ENCODE measurements at regions not wholly inside any gene's neighbourhood (a gene's known extent, or its start where the extent isn't known, plus 50 kb on each side); places are given as distances from the start of the nearest gene placed in this dataset.

- no peak overlapping the region for H3K4me3 ChIP-seq (ENCODE audit: low read length)
- TF ChIP-seq, protein P1, sequence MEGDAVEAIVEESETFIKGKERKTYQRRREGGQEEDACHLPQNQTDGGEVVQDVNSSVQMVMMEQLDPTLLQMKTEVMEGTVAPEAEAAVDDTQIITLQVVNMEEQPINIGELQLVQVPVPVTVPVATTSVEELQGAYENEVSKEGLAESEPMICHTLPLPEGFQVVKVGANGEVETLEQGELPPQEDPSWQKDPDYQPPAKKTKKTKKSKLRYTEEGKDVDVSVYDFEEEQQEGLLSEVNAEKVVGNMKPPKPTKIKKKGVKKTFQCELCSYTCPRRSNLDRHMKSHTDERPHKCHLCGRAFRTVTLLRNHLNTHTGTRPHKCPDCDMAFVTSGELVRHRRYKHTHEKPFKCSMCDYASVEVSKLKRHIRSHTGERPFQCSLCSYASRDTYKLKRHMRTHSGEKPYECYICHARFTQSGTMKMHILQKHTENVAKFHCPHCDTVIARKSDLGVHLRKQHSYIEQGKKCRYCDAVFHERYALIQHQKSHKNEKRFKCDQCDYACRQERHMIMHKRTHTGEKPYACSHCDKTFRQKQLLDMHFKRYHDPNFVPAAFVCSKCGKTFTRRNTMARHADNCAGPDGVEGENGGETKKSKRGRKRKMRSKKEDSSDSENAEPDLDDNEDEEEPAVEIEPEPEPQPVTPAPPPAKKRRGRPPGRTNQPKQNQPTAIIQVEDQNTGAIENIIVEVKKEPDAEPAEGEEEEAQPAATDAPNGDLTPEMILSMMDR (conservative IDR thresholded peaks at IDR 0.05; ENCODE audit: low read length) = no peak
- DNase-seq (ENCODE audit: low read depth) = no peak
Measured at GRCh38 chr14:104504172-104504735, 75.3 kb upstream of the C14orf180 start.

DNA sequence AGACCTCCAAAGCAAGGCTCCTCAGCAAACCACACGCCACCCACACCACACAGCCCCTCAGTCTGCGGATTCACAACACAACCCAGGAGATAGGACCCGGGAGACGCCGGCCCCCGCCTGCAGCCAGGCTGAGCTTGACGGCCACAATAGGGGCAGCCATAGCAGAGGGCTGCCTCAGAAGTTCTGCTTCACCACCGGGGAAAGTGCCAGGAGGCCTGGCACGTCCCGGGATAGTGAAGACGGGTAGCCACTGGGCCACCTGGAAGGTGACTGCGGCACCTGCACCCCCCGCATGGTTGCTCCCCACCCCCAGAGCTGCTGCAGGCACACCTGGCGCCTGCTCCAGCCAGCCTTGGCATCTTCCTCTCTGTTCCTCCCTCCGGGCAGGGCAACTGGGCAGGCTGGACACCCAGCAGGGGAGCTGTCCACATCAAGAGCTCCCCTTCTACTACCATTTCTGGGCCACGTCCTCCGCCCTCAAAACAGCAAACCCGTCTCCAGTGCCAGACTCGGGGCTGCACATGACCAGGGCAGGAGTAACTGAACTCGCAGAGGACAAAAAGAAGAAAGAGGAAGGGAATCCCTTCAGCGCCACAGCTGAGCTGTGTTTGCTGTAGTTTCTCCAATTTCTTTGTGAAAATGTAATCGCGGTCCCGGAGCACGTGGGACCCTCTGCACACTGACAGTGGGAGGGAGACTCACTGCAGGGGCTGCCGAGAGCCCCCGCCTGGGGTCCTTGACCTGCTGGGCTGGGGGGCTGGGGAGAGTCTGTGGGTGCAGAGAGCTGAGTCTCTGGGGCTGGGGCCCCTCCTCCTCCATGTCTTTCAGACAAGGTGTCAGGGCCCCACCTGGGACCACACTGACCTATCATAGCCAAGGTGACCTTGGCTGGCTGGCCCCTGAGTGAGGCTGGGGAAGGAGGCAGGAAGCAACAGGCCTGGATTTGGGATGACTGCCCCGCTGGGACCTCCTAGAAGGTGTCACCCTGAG, 74.2 kb upstream of the C14orf180 start:
- H3K4me3 ChIP-seq (ENCODE audit: low read length) = no peak overlapping the region
- no peak for DNase-seq (ENCODE audit: low read depth)
- TF ChIP-seq, protein P1 (conservative IDR thresholded peaks at IDR 0.05; ENCODE audit: low read length) = no peak

DNA sequence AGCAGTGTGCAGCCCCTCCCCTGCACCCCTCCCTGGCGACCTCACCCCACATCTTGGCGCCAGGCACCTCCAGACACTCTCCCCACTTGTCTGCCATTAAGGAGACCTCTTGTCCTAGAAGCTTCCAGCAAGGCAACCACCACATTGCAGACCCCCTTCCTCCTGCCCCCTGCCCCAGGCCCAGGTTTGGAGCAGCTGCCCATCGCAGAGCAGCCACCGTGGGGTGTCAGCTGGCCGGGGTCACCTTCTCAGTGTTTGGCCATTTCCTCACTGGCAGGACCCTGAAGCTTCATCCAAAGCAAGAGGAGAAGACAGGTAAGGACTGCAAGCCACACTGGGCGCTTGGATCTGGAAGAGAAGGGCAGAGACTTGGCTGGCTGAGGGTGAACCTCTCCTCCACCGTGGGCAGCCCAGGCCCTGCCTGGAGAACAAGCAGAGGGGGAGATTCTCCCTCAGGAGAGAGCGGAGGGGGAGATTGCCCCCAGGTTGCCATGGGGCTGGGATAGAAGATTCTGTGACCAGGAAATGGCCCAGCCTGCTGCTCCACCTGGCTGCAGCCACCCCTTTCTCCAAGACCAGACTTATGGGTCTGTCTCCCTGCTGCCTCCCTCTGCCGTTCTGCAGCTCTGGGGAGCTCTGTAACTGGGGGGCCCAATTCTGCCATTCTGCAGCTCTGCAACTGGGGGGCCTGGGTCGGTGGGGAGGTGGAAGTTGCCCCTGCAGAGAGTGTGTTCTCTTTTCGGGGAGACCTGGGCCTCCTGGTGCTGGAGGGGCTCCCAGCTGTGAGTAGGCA, 72.9 kb upstream of the C14orf180 start:
- TF ChIP-seq, protein P1 (conservative IDR thresholded peaks at IDR 0.05; ENCODE audit: low read length) = no peak
- H3K4me3 ChIP-seq (ENCODE audit: low read length) = no peak overlapping the region
- no peak for DNase-seq (ENCODE audit: low read depth)

GRCh38 chr14:104507443-104507842, 72.1 kb upstream of the C14orf180 start:
- no peak overlapping the region for H3K4me3 ChIP-seq (ENCODE audit: low read length)
- TF ChIP-seq, protein P1 (conservative IDR thresholded peaks at IDR 0.05; ENCODE audit: low read length) = no peak
- DNase-seq (ENCODE audit: low read depth) = no peak

DNA sequence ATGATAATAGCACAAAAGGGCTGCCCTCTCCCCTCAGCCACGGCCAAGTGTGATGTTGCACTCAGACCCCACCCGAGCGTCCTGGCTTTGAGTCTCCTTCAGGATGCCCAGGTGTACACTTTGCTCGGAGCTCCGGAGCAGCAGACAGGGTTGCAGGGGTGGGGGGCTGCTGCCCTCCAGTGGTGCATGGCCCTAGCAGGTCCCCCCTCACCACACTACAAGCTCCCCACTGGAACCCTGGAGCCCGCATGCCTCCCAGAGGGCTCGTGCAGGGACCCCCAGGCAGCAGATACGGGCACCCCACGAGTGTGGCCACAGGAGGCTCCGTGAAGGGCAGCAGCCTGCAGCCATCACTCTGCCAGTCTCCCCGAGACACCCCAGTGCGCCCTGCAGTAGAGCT, 69.9 kb upstream of the C14orf180 start:
- H3K4me3 ChIP-seq (ENCODE audit: low read length) = no peak overlapping the region
- no peak for DNase-seq (ENCODE audit: low read depth)
- TF ChIP-seq, protein P1 (conservative IDR thresholded peaks at IDR 0.05; ENCODE audit: low read length) = no peak

DNA sequence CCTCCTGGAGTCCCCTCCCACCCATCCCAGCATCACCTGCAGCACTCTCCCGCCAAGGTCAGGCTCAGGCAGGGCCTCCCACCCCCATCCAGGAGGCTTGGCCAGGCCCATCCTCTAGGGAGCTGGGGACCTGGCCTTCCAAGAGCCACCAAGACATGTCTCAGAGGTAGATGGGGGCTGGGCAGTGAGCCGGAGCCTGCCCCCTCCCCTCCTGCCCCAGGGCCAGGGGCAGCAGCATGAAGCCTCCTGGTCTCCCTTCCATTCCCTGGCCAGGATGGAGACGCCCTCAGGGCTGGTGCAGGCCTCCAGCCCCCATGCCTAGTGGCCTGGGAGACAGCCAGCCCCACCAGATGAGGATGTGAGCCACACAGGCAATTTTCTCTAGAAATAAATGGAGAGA, 69.3 kb upstream of the C14orf180 start:
- DNase-seq (ENCODE audit: low read depth) = no peak
- TF ChIP-seq, protein P1 (conservative IDR thresholded peaks at IDR 0.05; ENCODE audit: low read length) = no peak
- H3K4me3 ChIP-seq (ENCODE audit: low read length) = no peak overlapping the region

Data from AG10803 (cell line).